Naive B cell (primary cell): ENCODE measurements at regions not wholly inside any gene's neighbourhood (a gene's known extent, or its start where the extent isn't known, plus 50 kb on each side); places are given as distances from the start of the nearest gene placed in this dataset.

Source experiments
- ATAC-seq, 2 donors: fragments of 150-1000 bp; cut with Tn5 transposase; 2 replicates each; pipeline ENCODE4 v1.10.0; 2021; ENCODE audit warnings: low read depth in 2 of 2, mild to moderate bottlenecking in 2 of 2, moderate library complexity in 2 of 2
- DNase-seq: peaks from one replicate; pipeline ENCODE4 v3.0.0; 2022
- H3K27ac Mint-ChIP-seq, 6 donors: one replicate each; pipeline ENCODE4 v1.8.0; 2020 to 2022; ENCODE audit warnings: mild to moderate bottlenecking in 6 of 6, mixed read lengths in 6 of 6, moderate library complexity in 5 of 6, inconsistent platforms in 2 of 6
- H3K27me3 Mint-ChIP-seq, 3 donors: one replicate each; pipeline ENCODE4 v1.8.0; 2021 to 2022; ENCODE audit warnings: mixed read lengths in 3 of 3, mild to moderate bottlenecking in 1 of 3
- H3K36me3 Mint-ChIP-seq, 2 donors: one replicate each; pipeline ENCODE4 v1.8.0; 2020 to 2022; ENCODE audit warnings: mixed read lengths in 2 of 2, inconsistent platforms in 1 of 2, mild to moderate bottlenecking in 1 of 2
- H3K4me1 Mint-ChIP-seq, 3 donors: one replicate each; pipeline ENCODE4 v1.8.0; 2020 to 2022; ENCODE audit warnings: mixed read lengths in 3 of 3, inconsistent platforms in 1 of 3, mild to moderate bottlenecking in 1 of 3, moderate library complexity in 1 of 3
- H3K4me3 Mint-ChIP-seq, 8 donors: one replicate each; pipeline ENCODE4 v1.8.0; 2020 to 2022; ENCODE audit warnings: mild to moderate bottlenecking in 8 of 8, mixed read lengths in 8 of 8, moderate library complexity in 8 of 8, inconsistent platforms in 2 of 8
- H3K9me3 Mint-ChIP-seq, 7 donors: one replicate each; pipeline ENCODE4 v1.8.0; 2020 to 2022; ENCODE audit warnings: mixed read lengths in 7 of 7, mild to moderate bottlenecking in 5 of 7, inconsistent platforms in 2 of 7, moderate library complexity in 1 of 7

DNA sequence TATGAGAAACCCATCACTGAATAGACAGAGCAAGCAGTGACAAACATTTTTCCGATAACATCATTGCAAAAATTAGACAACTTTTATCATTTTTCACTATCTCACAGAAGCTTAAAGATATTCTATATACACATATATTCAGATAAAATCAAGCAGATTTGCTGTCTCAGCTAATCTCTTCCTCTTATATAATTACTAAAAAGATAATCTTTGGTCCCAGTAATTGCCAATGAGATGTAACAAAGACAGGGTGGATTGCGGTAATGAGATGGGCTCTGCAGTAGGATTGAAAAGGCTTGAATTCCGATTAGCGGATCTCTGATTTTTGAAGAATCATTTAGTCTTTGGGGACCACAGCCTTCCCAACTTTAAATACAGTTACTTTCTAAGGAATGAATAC, 63.5 kb downstream of the SYT4 start:
- ATAC-seq (no peak), DNase-seq (no peak)
- Mint-ChIP-seq H3K4me1 (no peaks in the 10 kb centered on the region), H3K27ac (no peak overlapping the region), H3K4me3 (no peak overlapping the region), H3K36me3 (no peaks in the 10 kb centered on the region), H3K9me3 (peaks cover 0 to 5% (median 3%) of the 10 kb centered on the region in 7 donors), H3K27me3 (no peaks in the 10 kb centered on the region)

GRCh38 chr18:43211059-43211458, 66.2 kb downstream of the SYT4 start:
- no peaks in the 10 kb centered on the region for H3K4me1 Mint-ChIP-seq
- peaks cover 0 to 4% (median 0%) of the 10 kb centered on the region in 7 donors for H3K9me3 Mint-ChIP-seq
- DNase-seq: no peak
- H3K36me3 Mint-ChIP-seq: no peaks in the 10 kb centered on the region
- ATAC-seq: no peak
- H3K27me3 Mint-ChIP-seq: no peaks in the 10 kb centered on the region
- no peak overlapping the region for H3K27ac Mint-ChIP-seq
- no peak overlapping the region for H3K4me3 Mint-ChIP-seq

GRCh38 chr18:43195421-43195820, 79.9 kb upstream of the RIT2 start:
- no peak overlapping the region for H3K27ac Mint-ChIP-seq
- H3K9me3 Mint-ChIP-seq: peaks cover 0 to 5% (median 0%) of the 10 kb centered on the region in 7 donors
- H3K4me3 Mint-ChIP-seq: no peak overlapping the region
- no peaks in the 10 kb centered on the region for H3K4me1 Mint-ChIP-seq
- DNase-seq (no peak), ATAC-seq (no peak)
- no peaks in the 10 kb centered on the region for H3K27me3 Mint-ChIP-seq
- no peaks in the 10 kb centered on the region for H3K36me3 Mint-ChIP-seq

DNA sequence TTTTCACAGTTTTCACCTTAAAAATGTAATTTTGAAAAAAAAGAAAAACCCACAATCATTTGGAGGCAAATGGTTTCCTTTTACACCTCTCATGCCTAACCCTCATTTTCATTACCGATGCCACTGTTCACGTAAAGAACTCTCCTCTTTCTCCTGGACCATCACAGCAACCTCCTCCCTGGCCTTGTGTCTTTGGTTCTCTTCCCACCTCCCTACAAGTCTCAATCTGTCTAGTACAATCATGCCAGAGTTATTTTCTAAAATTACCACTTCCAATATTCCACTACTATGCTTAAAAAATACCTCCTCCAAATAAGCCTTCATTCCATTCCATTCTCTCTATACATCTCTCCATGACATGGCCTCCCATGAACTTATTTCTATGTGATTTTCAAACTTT, 77.9 kb upstream of the RIT2 start:
- Mint-ChIP-seq H3K9me3 (peaks cover 0 to 5% (median 0%) of the 10 kb centered on the region in 7 donors), H3K4me1 (no peaks in the 10 kb centered on the region), H3K4me3 (no peak overlapping the region), H3K36me3 (no peaks in the 10 kb centered on the region), H3K27ac (peak overlapping the region in 1 of 6 donors; percentile 35), H3K27me3 (no peaks in the 10 kb centered on the region)
- no peak for DNase-seq
- ATAC-seq: no peak

GRCh38 chr18:43192408-43192807, 76.9 kb upstream of the RIT2 start:
- ATAC-seq (no peak), DNase-seq (no peak)
- H3K4me3 Mint-ChIP-seq: no peak overlapping the region
- peaks cover 0 to 5% (median 0%) of the 10 kb centered on the region in 7 donors for H3K9me3 Mint-ChIP-seq
- H3K36me3 Mint-ChIP-seq: no peaks in the 10 kb centered on the region
- no peak overlapping the region for H3K27ac Mint-ChIP-seq
- no peaks in the 10 kb centered on the region for H3K4me1 Mint-ChIP-seq
- H3K27me3 Mint-ChIP-seq: no peaks in the 10 kb centered on the region

- no peak overlapping the region for H3K27ac Mint-ChIP-seq
- H3K9me3 Mint-ChIP-seq: peaks cover 0 to 2% (median 0%) of the 10 kb centered on the region in 7 donors
- H3K36me3 Mint-ChIP-seq: no peaks in the 10 kb centered on the region
- H3K27me3 Mint-ChIP-seq: no peaks in the 10 kb centered on the region
- no peaks in the 10 kb centered on the region for H3K4me1 Mint-ChIP-seq
- no peak for DNase-seq
- ATAC-seq: no peak
- no peak overlapping the region for H3K4me3 Mint-ChIP-seq
These were observed 66.2 kb upstream of the RIT2 start for GRCh38 chr18:43181711-43182110.

GRCh38 chr18:43180814-43181213, 65.3 kb upstream of the RIT2 start:
- Mint-ChIP-seq H3K9me3 (peaks cover 0 to 2% (median 0%) of the 10 kb centered on the region in 7 donors), H3K36me3 (no peaks in the 10 kb centered on the region), H3K27ac (no peak overlapping the region), H3K27me3 (no peaks in the 10 kb centered on the region), H3K4me1 (no peaks in the 10 kb centered on the region), H3K4me3 (no peak overlapping the region)
- no peak for ATAC-seq
- DNase-seq: no peak

- no peaks in the 10 kb centered on the region for H3K36me3 Mint-ChIP-seq
- DNase-seq (no peak), ATAC-seq (no peak)
- H3K9me3 Mint-ChIP-seq: peaks cover 0 to 7% (median 2%) of the 10 kb centered on the region in 7 donors
- no peaks in the 10 kb centered on the region for H3K27me3 Mint-ChIP-seq
- H3K27ac Mint-ChIP-seq: no peak overlapping the region
- no peaks in the 10 kb centered on the region for H3K4me1 Mint-ChIP-seq
- H3K4me3 Mint-ChIP-seq: no peak overlapping the region
These were observed 59.8 kb upstream of the RIT2 start for GRCh38 chr18:43175257-43175656.

DNA sequence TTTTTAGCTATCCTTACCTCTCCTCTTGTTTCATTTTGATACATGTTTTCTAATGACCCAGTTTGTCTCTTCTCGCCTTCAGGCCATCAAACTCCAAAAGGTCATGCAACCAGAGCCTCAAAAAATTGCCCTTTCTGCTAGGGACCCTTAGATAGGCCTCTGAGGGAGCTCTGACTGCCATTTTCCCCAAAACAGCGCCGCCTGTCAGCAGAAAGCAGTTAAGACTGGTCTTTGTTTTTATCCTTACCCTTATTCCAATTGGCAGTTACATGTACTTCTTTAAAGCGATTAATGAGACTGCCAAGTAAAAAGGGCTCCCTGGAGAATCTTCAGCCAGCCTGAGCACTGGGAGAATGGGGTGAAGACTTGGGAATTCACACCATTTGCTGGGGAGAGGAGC, 55.1 kb upstream of the RIT2 start:
- H3K9me3 Mint-ChIP-seq: peaks cover 0 to 29% (median 10%) of the 10 kb centered on the region in 7 donors
- ATAC-seq (no peak), DNase-seq (no peak)
- H3K4me3 Mint-ChIP-seq: no peak overlapping the region
- H3K27ac Mint-ChIP-seq: no peak overlapping the region
- H3K4me1 Mint-ChIP-seq: no peaks in the 10 kb centered on the region
- no peaks in the 10 kb centered on the region for H3K36me3 Mint-ChIP-seq
- H3K27me3 Mint-ChIP-seq: no peaks in the 10 kb centered on the region
